ENCODE measurements at regions not wholly inside any gene's neighbourhood (a gene's known extent, or its start where the extent isn't known, plus 50 kb on each side); places are given as distances from the start of the nearest gene placed in this dataset.
"Not testable (repeated sequence)": the region's sequence is repeated elsewhere in the genome, so short reads cannot be mapped to it uniquely, and the experiment has no call there.

DNA sequence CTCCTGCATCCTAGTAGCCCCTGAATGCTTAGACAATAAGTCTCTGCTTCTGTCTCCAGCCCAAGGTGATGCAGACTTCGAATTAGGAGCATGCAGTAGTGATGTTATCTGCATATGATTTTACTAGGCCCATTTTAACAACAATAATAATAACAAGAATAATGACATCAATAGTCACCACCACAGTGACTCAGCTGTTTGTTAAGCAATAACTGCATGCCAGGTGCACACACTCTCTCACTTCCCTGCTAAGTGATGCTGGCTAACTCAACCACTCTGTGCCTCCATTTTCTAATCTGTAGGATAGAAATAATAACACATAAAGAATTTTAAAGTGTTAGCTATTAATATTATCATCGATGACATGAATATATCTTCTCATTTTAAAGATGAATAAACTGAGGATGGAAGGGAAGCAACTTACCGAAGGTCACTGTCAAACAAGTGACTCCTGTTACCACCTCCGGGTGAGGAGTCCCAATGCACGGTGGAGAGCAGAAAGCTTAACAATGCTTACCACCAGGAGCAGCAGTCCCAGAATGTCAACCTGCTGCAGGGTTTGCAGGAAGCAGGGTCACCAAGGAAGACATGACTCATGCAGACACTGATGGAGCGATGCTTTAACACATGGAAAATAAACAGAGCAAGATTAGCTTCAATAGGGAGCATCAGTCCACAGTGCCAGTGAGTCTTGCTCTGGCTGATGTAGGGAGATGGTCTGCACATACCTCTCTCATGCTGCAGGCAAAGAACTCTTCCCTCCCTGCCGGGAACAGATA lies 290.2 kb downstream of the SPATA17 start:
- no peak for DNase-seq

DNA sequence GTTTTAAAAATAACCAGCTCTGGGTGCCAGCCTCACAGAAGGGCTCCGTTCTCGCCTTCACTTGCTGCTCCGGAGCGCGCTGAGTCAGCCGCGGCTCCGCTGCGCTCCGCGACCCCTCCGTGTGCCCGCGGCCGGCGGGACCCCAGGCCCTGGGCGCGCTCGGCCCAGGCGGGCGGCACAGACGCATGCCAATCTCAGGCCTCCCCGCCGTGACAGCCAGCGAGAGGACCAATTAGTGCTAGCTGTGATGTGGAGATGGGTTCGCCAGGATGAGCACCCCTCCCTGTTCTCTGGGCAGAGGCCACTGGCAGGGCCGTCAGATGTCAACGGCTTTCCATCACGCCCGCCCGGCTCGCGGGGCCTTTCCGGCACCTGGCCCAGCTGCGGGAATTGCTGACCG lies 293.8 kb downstream of the SPATA17 start:
- DNase-seq = no peak

DNA sequence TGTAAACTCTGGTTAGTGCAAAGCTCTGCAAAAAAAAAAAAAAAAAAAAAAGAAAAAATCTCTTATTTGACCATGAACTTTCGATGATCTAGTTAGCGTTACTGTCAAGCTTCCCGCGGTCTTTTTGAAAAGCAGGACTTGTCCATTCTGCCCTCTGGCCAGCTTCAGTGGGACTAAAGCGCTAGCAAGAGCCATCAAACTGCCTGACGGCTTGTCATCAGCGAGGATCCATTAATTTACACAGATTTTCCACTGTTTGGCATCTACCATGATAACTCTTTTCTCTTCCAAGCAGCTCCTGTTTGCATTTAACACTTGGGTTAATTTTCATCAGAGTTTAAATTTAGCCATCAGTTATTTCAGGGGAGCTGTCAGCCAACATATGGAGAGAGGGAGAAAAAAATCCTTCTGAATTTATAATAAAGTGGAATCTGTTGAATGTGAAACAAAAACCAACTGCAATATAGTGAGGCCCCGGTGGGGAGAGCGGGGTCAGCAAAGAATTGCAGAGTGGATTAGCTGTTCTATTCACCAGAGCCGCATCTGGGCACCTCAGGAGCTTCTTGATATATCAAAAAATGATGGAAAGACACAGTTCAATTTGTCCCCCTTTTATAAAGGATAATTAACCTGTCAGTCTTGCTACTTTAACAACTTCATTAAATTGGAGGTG lies 298.2 kb downstream of the SPATA17 start:
- no peak for DNase-seq

DNA sequence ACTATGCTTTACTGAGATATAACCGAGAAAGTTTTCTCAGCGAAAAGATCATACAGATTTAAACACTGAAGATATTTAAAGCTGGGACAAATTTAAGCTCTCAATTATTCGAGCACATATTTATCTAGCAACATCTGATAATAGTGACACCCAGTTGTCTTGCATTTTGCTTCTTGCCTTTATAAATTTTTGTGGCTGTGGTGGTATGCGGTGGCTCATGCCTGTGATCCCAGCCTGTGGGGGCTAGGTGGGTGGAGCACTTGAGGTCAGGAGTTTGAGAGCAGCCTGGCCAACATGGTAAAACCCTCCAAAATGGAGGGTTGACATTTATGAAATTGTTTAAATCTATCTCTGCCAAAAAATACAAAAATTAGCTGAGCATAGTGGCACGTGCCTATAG lies 312.2 kb downstream of the SPATA17 start:
- no peak for DNase-seq

DNA sequence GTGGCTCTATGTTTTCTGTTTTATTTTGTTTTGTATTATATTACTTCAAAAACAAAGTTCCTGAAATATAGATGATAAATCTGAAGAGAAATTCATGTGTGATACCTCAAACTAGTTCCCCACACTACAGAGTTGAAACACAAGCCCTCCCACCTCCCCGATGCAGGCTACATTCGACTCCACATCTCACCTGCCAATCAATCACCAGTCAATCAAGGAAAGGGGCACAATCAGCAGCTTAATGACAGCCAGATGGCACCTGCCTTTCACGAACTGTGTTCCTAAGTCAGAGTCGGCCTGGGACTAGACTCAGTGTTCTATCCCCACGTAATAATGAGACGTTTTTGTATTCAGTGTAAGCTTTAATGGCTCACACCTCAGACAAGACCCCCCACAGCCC lies 313.4 kb downstream of the SPATA17 start:
- no peak for DNase-seq

DNA sequence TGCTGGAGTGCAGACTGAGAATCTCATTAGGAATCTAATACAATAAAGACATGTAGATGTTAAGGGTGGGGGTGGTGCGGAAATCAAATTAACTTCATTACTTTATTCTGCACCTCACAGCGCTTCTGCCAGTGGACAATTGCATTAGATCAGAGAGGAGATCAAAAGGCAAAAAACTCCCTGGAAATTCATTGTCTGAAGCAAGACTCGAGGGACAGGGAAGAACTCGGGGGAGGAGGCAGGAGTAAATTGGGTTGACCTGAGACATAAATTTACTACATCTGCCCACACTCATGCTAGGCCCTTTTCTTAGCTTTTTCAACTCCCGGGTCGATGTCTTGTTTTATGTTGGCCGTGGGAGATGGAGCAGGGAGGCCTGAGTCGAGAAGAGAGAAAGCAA lies 315.4 kb downstream of the SPATA17 start:
- DNase-seq = no peak

DNA sequence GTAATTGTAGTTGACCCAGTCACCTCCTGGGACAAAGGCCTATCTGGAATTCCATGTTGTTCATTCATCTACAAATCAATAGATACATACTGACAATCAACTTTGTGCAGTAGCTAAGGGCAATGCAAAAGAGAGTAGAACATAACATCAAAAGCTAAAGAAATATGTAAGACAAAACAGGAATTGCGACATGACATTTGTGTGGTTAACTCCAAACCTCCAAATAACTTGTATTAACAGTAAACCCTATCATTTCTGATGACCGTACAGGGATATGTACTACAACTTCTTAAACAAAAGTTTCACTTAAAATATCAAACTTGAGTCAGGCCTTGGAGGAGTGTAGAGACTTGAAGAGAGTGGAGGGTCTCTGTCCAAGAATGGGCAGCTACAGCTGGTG lies 317.6 kb downstream of the SPATA17 start:
- DNase-seq = no peak

DNA sequence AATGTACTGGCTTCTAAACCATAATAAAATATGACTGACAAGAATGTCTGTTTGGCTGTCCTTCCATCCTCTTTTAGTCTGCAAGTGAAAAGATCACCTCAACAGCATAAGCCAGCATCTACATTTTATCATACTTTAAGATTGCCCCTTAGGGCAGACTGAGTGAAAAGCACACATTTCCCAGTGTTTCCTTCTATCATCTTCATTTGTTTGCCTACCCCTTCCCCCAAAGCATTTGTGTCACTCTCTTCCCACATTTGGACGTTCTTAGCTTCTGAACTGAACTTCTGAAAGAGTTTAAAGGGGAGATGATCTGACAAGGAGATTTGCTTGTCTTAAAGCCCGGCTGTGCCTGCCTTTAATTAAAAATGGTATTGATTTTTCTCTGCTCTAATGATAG lies 322.2 kb downstream of the SPATA17 start:
- DNase-seq = no peak

DNA sequence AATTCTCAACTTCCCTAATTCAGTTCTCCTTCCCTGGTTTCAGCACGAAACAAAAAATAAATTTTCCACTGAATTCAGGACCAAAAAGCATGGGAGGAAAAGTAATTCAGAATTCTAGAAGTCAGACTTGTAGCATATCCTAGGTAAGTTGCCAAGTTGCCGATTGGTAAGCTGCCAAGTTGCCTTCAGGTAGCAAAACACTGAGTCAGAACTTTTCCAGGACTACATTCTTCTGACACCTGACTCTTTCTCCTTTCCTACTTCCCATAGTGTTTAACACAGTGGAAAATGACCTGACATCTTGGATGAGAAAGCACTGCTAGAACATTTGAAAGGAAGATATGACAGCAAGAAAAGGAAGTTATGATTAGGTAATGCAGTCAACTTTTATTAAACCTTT lies 322.8 kb downstream of the SPATA17 start:
- no peak for DNase-seq

DNA sequence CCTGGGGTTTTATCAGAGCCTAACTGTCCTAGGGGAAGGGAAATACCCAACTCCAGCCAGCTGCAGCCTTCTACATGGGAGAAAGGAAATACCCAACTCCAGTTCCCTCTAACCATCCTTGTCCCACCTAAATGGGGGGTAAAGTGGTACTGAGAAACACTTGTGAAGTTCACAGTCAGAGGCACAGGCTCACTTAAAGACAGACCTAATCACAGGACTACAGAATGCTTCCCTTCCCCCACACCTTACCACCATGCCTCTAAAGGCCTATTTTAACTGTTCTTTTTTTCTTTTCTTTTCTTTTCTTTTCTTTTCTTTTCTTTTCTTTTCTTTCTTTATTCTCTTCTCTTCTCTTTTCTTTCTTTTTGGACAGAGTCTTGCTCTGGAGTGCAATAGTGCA lies 324.6 kb downstream of the SPATA17 start:
- DNase-seq = no peak

DNA sequence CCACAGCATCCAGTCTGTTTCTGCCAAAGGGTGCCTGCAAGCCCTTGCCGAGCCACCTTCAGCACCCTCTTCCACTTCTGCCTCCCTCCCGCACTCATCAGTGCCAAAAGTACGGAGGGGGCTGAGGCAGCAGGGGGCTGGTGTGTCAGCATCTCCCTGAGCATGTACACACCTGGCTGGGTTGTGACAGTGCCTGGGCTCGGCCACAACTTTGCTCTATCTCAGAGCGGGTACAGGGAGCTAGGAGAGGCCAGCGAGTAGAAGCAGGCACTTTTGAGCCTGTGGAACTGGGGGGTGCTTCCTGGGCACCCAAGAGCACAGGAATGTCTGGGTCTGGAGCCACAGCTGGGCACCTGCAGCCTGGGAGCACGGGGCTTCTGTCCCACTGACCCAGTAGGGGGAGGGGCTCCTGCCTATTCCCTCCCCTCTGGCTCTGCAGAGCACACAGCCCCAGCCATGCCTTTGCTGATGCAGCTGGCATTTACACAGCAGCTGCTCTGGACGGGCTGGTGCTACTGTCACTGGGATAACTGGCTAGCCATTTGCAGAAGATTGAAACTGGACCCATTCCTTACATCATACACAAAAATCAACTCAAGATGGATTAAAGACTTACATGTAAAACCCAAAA lies 319.8 kb upstream of the RRP15 start:
- no peak for DNase-seq

DNA sequence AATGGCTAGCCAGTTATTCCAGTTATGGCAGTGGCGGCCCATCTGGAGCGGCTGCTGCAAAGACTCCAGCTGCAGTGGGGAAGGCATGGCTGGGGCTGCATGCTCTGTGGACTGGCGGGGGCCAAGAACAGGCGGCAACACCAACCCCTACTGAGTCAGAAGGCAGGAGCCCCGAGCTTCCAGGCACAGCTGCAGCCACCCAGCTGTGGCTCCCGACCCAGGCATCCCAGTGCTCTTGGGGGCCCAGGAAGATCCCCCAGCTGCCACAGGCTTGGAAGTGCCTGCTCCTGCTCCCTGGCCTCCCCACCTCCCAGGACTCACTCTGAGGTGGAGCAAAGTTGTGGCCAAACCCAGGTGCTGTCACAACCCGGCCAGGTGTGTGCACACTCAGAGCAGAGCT lies 317.0 kb upstream of the RRP15 start:
- DNase-seq = no peak

DNA sequence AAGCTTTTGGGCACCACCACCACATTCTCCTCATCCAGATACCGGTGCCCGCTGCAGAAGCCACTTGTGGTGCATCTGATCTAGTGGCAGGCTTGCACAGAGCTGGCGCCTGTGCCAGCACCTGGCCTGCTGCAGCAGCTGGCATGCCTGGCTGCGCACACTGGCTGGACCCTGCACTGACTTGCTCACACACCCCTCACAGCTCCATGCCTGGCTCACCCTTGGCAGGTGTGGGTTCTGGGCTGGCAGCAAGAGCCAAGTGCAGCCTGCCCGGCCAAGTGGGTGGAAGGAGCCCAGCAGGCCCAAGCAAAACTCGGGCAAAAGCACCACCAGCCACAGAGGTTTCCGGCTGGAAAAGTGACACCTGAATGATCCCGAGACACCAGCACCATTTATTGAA lies 315.7 kb upstream of the RRP15 start:
- DNase-seq = no peak

DNA sequence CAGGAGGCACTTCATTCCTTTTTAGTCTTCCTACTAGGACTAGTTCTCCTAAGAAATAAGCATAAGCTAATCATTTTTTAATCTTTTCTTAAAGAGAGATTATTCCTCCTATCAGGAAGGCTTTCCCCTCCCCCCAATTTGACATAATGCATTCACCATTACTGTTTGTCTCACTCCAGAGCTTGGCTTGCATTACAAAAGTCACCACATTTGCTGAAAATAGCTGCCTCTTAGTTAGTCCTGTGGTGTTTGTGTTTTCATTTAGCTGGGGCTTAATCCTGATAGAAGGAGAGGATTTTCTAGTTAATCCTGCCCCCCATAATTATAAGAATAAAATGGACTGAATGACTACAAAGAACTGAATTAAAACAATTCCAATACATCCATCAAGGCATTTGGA lies 307.1 kb upstream of the RRP15 start:
- no peak for DNase-seq

DNA sequence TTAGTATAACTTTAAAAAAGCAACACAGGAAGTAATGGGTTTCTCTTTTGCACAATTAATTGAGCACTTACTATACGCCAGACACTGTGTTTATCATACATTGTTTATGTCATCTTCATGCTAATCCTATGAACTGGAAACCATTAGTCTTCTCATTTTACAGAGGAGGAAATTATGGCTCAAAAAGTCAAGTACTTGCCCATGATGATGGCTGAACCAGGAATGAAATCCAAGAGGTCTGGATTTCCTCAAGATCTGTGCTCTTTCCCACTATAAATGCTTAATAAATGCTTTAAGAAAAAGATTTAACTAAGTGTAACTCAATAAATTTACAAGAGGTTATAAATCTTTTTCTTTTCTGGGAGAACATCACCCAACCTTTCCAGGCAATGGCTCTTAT lies 303.7 kb upstream of the RRP15 start:
- no peak for DNase-seq

DNA sequence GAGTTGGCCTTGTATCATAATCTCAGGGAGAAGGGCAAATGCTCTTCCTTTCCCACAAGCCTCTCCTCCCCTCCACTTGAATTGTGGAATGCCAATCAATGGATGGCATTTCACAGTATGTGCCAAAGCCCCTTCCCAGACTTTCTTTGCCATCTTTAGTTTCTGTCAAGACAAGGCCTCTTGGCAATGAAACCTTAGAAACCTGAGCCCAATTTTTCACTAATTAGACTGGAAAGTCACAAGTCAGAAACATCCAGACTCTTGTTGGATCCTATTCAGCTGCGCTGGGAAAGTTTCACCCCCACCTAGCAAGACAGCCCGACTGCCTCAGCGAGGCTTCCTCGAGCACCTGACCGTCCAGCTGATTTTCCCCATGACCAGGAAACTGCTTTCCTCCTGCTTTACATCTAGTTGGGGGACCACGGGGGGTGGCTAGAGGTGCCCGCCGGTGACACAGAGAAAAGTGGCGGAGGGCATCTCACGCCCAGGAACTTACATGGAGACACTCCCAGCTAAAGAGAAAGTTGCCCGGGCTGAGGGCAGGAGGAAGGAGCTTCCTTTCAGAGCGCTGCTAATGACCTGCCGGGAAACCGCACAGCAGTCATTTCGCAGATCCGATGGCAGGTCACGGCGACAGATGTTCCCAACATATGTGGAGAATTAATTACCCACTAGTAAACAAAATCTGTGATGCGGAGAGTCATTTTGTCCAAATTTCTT lies 302.6 kb upstream of the RRP15 start:
- DNase-seq = no peak

DNA sequence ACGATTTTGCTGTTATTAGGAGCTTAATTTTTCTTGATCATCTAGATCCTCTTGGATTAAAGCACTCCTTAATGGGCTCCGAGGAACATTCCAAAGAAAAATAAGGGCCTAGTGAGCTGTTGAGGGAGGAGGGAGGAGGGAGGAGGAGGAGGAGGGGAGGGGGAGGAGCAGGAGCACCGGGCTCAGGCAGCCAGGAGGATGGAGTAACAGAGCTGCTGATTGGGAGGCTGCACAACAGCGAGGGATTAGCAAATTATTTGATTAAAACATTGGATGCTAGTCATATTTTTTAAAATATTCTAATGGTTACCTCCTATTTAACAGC lies 302.1 kb upstream of the RRP15 start:
- DNase-seq = no peak

DNA sequence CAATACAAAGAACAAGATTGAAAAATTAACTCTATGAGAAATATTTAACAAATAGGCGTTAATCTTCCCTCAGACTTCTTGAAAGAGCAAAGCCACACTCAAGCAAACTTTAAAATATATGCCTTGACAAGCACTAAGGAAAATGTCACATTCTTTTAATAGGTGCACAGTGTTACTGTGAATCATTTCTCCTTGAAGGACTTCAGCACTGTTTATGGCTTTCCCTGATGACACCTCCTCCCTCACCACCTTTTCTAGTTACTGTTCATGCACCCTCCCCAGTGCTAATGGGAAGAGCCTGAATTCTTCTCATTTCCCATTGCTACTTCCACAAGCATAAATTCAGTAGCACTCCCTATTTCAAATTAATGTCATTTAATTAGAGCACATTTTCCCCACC lies 299.5 kb upstream of the RRP15 start:
- DNase-seq = no peak

DNA sequence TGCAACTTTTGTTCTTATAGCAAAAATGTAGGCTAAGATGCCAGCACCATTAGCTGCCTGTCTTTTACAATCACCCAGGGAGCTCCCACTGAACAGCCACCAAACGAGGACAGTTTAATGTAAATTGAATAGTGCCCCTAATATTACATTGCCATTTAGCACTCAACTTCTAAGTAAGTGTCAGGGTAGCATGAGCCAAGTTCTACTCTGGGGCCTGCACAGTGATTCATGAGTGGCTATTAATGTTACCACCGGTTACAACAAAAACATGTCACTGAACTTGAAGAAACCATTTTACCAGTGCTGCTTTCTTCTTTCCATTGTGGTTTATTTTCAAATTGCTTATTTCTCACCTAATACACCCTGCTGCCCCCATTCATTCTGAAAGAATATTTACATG lies 295.6 kb upstream of the RRP15 start:
- no peak for DNase-seq

DNA sequence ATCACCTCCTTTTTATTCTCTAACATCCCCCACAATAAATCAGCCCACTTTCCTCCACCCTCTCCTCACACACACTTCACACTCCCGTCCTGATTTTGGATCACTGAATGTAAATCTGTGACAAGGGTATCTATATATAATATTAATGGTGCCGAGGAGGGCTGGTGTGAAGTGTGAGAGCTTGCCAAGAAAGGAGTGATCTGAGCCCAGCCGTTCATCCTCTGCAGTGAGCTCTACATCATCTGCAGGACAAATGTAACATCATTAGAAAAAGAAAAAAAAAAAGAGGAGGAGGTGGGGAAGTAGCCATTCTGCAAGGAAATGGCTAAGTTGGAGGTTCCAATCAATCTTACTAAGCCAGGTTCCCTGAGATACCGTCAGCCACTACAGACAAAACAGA lies 291.7 kb upstream of the RRP15 start:
- DNase-seq = no peak

DNA sequence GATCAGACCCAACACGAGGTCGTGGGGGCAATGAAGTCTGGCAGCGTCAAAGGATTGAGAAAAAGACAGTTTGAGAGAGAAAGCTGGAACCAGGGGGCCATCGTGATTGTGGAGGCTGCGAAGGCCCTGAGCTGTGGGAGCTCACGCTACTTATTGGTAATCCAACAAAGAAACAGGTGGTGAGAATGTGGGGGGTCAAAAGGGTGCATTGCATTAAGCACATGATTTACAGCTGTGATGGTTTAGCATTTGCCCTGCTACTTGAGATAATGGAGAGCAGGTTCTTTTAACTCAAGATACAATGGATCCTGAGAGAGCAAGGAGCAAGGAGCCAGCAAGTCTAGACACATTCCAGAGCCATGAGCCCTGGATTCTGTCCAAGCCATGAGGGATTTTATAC lies 276.8 kb upstream of the RRP15 start:
- not testable (repeated sequence) for DNase-seq

DNA sequence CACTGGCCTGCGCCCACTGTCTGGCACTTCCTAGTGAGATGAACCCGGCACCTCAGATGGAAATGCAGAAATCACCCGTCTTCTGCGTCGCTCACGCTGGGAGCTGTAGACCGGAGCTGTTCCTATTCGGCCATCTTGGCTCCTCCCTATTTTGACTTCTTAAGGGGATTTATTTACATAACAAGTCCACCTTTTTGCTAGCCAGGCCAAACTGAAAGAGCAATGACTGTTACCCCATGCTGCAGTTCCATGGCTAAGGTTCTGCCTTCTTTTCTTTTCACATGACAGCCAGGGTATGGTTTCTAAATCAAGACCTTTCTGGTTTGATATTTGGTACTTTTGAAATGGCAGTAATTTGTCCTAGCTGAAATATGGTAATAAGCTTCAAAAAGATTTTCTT lies 270.0 kb upstream of the RRP15 start:
- not testable (repeated sequence) for DNase-seq

DNA sequence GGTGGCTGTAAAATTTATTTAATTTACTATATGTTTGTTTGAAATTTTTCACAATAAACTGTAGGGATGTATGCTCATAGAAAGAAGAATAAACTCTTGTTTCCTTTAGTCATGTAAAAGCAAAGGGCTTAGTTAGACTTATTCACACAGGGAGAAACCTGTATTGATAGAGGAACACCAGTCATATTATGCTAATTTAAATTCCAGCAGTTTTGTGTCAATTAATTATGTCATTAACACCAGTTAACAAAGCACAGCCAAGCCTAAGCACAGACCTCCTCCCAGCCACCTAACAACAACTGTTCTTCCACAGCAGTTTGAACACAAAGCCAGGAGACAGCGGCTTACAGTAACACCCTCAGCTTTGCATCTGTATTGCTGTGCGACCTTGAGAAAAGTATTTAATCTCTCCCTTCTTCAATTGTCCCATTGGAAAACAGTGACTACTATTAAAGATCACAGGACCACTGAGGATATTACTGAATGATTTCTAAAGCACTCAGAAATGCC lies 260.8 kb upstream of the RRP15 start:
- no peak for DNase-seq

DNA sequence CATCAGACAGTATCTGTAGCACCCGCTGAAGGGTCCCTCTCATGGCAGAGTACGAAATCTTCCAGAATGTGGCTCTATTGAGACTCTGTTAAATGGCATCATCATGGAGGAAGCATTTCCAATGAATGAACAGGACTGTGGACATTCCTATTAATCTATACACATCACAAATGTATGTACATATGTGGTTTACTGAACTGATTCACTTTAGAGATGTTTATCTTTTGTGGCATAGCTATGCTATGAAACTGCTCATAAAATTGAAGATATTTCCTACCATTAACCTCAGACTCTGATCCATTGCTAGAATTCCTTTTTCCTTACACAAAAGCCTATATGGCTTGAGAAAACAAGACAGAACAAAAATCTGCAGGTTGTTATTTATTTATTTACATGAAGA lies 259.6 kb upstream of the RRP15 start:
- no peak for DNase-seq
